RPMI7951 (cell line): ENCODE measurements at regions not wholly inside any gene's neighbourhood (a gene's known extent, or its start where the extent isn't known, plus 50 kb on each side); places are given as distances from the start of the nearest gene placed in this dataset.

Experiments used
- DNase-seq: peaks from one replicate; pipeline ENCODE4 v3.0.0-alpha.2; 2012; ENCODE audit warnings: low read depth

DNA sequence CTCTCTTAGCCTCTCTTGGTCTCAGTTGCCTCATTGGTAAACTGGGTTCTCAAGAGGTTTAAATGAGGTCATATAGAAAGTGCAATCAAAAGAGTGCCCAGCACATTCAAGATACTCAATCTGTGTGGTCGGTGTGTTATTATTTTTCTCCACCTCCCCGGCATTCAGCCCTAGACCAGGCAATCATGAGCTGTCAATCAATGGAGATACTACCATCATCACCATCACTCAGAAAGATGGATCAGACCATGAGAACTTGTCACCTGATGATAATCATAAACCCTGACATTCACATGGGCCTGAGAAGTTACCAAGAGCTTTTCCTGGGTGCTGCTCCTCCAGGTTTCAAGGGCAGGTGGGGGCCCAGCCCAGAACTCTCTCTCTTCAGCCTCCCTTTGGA lies 166.1 kb downstream of the MN1 start:
- no peak for DNase-seq

GRCh38 chr22:27635852-27636251 lies 165.7 kb downstream of the MN1 start:
- DNase-seq = no peak

- DNase-seq = no peak
Measured at GRCh38 chr22:27636716-27637508, 164.6 kb downstream of the MN1 start.

- peak; percentile 43 for DNase-seq
Measured at GRCh38 chr22:27637604-27638003, 164.0 kb downstream of the MN1 start.

GRCh38 chr22:27638329-27639233 lies 163.0 kb downstream of the MN1 start:
- DNase-seq = no peak

DNA sequence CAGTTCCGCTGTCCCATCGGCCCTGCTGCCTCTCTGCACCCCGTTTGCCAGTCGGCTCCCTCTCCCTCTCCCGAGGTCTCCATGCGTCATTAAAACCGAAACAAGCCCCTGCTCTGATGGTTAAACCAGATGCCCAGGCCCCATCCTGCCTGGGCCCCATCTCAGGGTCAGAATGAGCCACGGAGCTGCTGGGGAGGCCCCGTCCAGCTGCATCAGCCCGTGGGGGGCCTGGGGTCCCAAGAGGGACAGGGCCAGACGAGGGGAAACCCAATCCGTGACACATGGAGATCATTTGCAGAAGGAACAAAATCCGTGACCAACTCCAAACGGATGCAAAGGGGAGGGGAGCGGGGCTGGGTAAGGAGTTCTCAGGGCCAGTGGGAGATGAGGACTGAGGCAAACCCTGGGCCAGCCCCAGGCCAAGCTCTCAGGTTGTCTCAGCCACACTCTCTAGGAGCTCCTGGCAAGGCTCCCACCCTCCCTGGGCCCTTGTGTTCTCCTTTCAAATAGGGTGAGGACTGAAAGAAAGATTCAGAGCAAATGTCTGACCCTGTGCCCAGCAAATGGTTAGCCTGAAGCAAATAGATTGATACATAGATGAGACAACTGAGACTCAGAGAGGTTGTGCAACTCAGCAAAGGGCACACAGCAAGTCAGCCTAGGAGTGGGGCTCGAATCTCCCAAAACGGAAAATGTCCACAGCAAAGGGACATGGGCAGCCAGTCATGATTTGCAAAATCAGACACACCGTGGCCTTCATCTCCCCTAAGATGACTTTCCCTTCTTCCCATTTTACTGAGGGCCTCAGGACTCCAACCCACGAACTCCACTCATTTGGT lies 162.1 kb downstream of the MN1 start:
- DNase-seq = peak; percentile 47

DNA sequence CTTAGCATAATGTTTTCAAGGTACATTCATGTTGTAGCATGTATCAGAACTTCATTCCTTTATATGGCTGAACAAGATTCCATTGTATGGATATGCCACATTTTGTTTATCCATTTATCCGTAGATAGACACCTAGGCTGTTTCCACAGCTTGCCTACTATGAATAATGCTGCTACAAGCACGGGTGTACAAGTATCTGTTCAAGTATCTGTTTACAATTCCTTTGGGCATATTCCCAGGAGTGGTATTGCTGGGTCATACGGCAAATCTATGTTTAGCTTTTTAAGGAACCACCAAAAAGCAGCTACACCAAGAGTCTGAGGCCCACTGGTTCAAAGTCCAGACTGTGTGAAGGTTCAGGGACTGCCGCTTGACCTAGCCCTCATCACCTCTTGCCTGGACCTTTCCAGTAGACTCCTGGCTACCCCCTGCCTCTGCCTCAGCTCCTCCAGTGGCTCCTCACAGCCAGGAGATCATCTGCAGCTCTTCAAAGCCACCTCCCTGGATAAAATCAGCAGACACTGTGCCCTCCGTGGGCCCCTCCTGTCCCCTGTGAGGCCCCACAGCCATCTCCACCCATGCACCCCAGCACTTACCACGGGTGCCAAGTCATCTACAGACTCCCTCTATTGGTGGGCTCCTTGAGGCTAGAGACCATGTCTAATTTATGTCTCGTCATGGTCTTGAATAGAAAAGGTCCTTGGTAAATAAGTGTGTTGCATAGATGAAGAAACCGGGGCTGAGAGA lies 160.3 kb downstream of the MN1 start:
- DNase-seq = no peak

- DNase-seq = peak; percentile 59
Measured at GRCh38 chr22:27642104-27642800, 159.3 kb downstream of the MN1 start.

DNA sequence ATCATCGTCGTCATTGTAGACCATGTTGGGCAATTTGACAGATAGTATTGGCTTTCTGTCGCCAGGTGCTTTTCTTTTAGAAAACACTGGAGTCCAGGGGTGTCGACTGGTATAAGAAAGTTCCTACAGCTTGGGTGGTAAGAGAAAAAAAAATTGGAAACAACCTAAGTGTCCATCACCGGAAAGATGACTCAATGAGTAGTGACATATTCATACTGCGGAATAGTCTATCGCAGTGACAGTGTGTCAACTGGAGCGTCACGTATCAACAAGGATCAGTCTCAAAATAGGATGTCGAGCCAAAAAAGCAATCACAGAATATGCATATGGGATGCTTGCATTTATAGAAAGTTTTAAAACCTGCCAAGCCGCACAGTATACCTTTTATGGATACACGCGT lies 157.6 kb downstream of the MN1 start:
- DNase-seq = no peak

GRCh38 chr22:27644566-27644965 lies 157.0 kb downstream of the MN1 start:
- DNase-seq = no peak

GRCh38 chr22:27647540-27647939 lies 154.0 kb downstream of the MN1 start:
- DNase-seq = no peak

GRCh38 chr22:27648074-27648473 lies 153.5 kb downstream of the MN1 start:
- DNase-seq = no peak

GRCh38 chr22:27648853-27649252 lies 152.7 kb downstream of the MN1 start:
- DNase-seq = no peak

GRCh38 chr22:27650572-27650971 lies 151.0 kb downstream of the MN1 start:
- DNase-seq = no peak

GRCh38 chr22:27650985-27651384 lies 150.6 kb downstream of the MN1 start:
- no peak for DNase-seq

DNA sequence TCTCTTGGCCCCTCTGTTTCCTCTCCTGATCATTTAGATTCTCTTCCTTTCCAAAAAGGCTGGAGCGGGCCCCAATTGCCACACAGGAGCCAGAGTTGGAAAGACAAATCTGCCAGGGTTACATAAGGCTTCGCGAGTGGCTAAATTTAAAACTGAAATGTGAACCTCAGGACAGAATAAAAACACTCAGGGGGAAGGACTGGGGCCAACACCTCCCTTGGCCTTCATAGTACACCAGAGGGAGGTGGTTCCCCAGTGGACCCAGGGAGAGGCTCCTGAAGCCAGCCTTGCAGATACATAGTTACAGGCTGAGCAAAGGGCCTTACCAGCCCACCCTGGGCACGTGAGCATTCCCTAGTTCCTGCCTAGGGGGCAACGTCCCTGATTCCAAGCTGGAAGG lies 150.1 kb downstream of the MN1 start:
- DNase-seq = no peak

DNA sequence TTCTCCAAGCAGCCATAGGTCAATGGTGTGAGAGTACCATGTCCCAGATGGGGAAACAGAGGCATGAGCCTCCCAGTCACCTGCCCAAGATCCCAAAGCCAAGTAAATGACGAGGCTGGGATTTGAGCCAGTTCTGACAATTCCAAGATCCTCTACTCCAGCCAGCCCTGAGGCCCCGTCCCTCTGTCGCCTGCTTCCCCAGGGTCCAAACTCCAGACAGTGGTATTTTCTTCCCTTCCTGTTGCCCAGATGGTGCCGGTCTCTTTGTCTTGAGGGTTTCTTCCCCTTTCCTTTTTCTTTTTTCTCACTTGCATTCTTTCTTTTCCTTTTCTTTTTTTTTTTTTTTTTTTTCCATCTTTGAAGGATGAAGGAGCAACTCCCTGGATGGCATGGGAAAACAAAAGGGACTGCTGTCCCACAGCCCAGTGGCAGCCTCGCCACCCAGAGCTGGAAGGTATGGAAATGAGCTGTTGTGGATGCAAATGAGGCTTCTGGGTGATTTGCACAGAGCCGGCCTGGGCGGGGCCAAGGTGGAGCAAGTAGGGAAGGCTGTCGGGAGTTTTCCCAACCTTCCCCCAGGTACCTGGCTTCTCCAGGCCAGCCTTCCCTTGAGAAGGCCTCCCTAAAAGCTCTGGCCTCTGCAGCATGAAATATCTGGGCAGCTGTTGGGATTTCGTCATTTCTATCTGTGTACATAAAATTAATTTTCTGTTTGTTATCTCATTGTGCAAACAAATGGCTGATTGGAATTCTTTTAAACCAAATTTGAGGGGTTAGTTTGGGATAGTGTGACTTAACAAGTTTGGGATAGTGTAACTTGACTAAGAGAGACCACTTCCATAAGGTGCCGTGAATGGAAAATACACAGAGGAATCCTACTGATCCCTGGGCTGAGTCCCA lies 146.8 kb downstream of the MN1 start:
- DNase-seq = no peak

GRCh38 chr22:27655582-27656185 lies 145.9 kb downstream of the MN1 start:
- DNase-seq = no peak

DNA sequence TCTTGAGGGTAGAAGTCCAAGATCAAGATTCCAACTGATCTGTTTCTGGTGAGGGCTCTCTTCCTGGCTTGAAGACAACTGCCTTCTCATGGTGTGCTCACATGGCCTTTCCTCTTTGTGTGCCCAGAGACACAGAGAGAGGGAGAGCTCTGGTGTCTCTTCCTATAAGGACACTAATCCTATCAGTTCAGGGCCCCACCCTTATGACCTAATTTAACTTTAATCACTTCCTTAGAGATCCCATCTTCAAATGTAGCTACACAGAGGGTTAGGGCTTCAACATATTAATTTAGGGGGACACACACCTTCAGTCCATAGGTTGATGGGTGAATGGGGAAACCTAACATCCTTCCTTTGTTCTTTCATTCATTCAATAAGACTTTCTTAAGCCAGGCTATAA lies 144.6 kb downstream of the MN1 start:
- DNase-seq = no peak
